PC-3 (cell line): ENCODE measurements at regions not wholly inside any gene's neighbourhood (a gene's known extent, or its start where the extent isn't known, plus 50 kb on each side); places are given as distances from the start of the nearest gene placed in this dataset.

Experiments used
- CTCF ChIP-seq: fragments of 300-600 bp; sonication (generic); conservative IDR thresholded peaks from 2 replicates; pipeline ENCODE4 v1.5.1; 2017; ENCODE audit warnings: antibody characterized with exemption, low read depth, mild to moderate bottlenecking, low read length
- EZH2 ChIP-seq: fragments of 300-600 bp; sonication (generic); IDR thresholded peaks from one replicate; pipeline ENCODE4 v1.6.1; 2017; ENCODE audit warnings: antibody characterized with exemption, mild to moderate bottlenecking, low read length; ENCODE audit not compliant: unreplicated experiment
- EZH2phosphoT487 ChIP-seq: fragments of 300-600 bp; sonication (generic); IDR thresholded peaks from 2 replicates; pipeline ENCODE4 v1.6.1; 2018; ENCODE audit warnings: mild to moderate bottlenecking, antibody characterized with exemption, low read length, borderline replicate concordance

- TF ChIP-seq CTCF, result no peak
- TF ChIP-seq EZH2, result no peak
- no peak for TF ChIP-seq EZH2phosphoT487
These were observed 197.8 kb downstream of the HAO1 start for GRCh38 chr20:7742479-7742878.
